ENCODE measurements at regions not wholly inside any gene's neighbourhood (a gene's known extent, or its start where the extent isn't known, plus 50 kb on each side); places are given as distances from the start of the nearest gene placed in this dataset.
"Not testable (repeated sequence)": the region's sequence is repeated elsewhere in the genome, so short reads cannot be mapped to it uniquely, and the experiment has no call there.

- Histone ChIP-seq H3K9ac (ENCODE audit: insufficient read length, low read depth) (no peak overlapping the region), H3K9me3 (ENCODE audit: insufficient read depth, low read length) (no peaks in the 10 kb centered on the region; the same call in 1 of the 2 replicates), H3K36me3 (ENCODE audit: insufficient read depth, insufficient read length, low read length) (no peaks in the 10 kb centered on the region), H3K27me3 (ENCODE audit: insufficient read depth, insufficient read length) (no peaks in the 10 kb centered on the region), H3K4me3 (ENCODE audit: insufficient read length, low read depth) (no peak overlapping the region), H3K4me1 (ENCODE audit: insufficient read depth, insufficient read length) (no peaks in the 10 kb centered on the region)
- DNase-seq (ENCODE audit: low read depth, low spot score) = no peak
- TF ChIP-seq YY1 (IDR thresholded peaks at IDR 0.05; ENCODE audit: insufficient read depth, insufficient read length) (no peak), SUZ12 (IDR thresholded peaks at IDR 0.05; ENCODE audit: extremely low read depth, insufficient read depth, insufficient read length) (no peak), ZNF274 (IDR thresholded peaks at IDR 0.05; ENCODE audit: low read depth, low read length) (no peak)
Observed at GRCh38 chr4:54449999-54450398, 207.8 kb upstream of the KIT start.

- not testable (repeated sequence) for H3K4me1 ChIP-seq (ENCODE audit: insufficient read depth, insufficient read length); H3K27me3 ChIP-seq (ENCODE audit: insufficient read depth, insufficient read length); H3K9me3 ChIP-seq (ENCODE audit: insufficient read depth, low read length); H3K36me3 ChIP-seq (ENCODE audit: insufficient read depth, insufficient read length, low read length); DNase-seq (ENCODE audit: low read depth, low spot score); H3K9ac ChIP-seq (ENCODE audit: insufficient read length, low read depth); H3K4me3 ChIP-seq (ENCODE audit: insufficient read length, low read depth)
Observed at GRCh38 chr4:54466960-54467359, 190.8 kb upstream of the KIT start.

GRCh38 chr4:54473077-54473545 is 184.6 kb upstream of the KIT start:
- Histone ChIP-seq H3K4me3 (ENCODE audit: insufficient read length, low read depth) (no peak overlapping the region), H3K27me3 (ENCODE audit: insufficient read depth, insufficient read length) (no peaks in the 10 kb centered on the region), H3K9ac (ENCODE audit: insufficient read length, low read depth) (no peak overlapping the region), H3K36me3 (ENCODE audit: insufficient read depth, insufficient read length, low read length) (no peaks in the 10 kb centered on the region), H3K9me3 (ENCODE audit: insufficient read depth, low read length) (no peaks in the 10 kb centered on the region; the same call in 1 of the 2 replicates), H3K4me1 (ENCODE audit: insufficient read depth, insufficient read length) (no peaks in the 10 kb centered on the region)
- DNase-seq (ENCODE audit: low read depth, low spot score) = no peak
- no peak for TF ChIP-seq SUZ12 (IDR thresholded peaks at IDR 0.05; ENCODE audit: extremely low read depth, insufficient read depth, insufficient read length)
- no peak for TF ChIP-seq YY1 (IDR thresholded peaks at IDR 0.05; ENCODE audit: insufficient read depth, insufficient read length)

GRCh38 chr4:54473798-54474197 is 184.0 kb upstream of the KIT start:
- no peaks in the 10 kb centered on the region for H3K27me3 ChIP-seq (ENCODE audit: insufficient read depth, insufficient read length)
- no peaks in the 10 kb centered on the region for H3K4me1 ChIP-seq (ENCODE audit: insufficient read depth, insufficient read length)
- no peaks in the 10 kb centered on the region for H3K36me3 ChIP-seq (ENCODE audit: insufficient read depth, insufficient read length, low read length)
- H3K4me3 ChIP-seq (ENCODE audit: insufficient read length, low read depth) = no peak overlapping the region
- no peak for TF ChIP-seq SUZ12 (IDR thresholded peaks at IDR 0.05; ENCODE audit: extremely low read depth, insufficient read depth, insufficient read length)
- TF ChIP-seq ZNF274 (IDR thresholded peaks at IDR 0.05; ENCODE audit: low read depth, low read length) = no peak
- TF ChIP-seq YY1 (IDR thresholded peaks at IDR 0.05; ENCODE audit: insufficient read depth, insufficient read length) = no peak
- no peak for DNase-seq (ENCODE audit: low read depth, low spot score)
- no peaks in the 10 kb centered on the region; the same call in 1 of the 2 replicates for H3K9me3 ChIP-seq (ENCODE audit: insufficient read depth, low read length)
- no peak overlapping the region for H3K9ac ChIP-seq (ENCODE audit: insufficient read length, low read depth)

GRCh38 chr4:54475546-54475945 is 182.2 kb upstream of the KIT start:
- DNase-seq (ENCODE audit: low read depth, low spot score) = no peak
- no peak for TF ChIP-seq ZNF274 (IDR thresholded peaks at IDR 0.05; ENCODE audit: low read depth, low read length)
- no peak for TF ChIP-seq YY1 (IDR thresholded peaks at IDR 0.05; ENCODE audit: insufficient read depth, insufficient read length)
- H3K4me1 ChIP-seq (ENCODE audit: insufficient read depth, insufficient read length) = no peaks in the 10 kb centered on the region
- H3K9ac ChIP-seq (ENCODE audit: insufficient read length, low read depth) = no peak overlapping the region
- no peak overlapping the region for H3K4me3 ChIP-seq (ENCODE audit: insufficient read length, low read depth)
- H3K9me3 ChIP-seq (ENCODE audit: insufficient read depth, low read length) = no peaks in the 10 kb centered on the region
- H3K36me3 ChIP-seq (ENCODE audit: insufficient read depth, insufficient read length, low read length) = no peaks in the 10 kb centered on the region
- no peaks in the 10 kb centered on the region for H3K27me3 ChIP-seq (ENCODE audit: insufficient read depth, insufficient read length)

GRCh38 chr4:54482529-54483200 is 175.1 kb upstream of the KIT start:
- DNase-seq (ENCODE audit: low read depth, low spot score) = no peak
- Histone ChIP-seq H3K36me3 (ENCODE audit: insufficient read depth, insufficient read length, low read length) (no peaks in the 10 kb centered on the region), H3K4me3 (ENCODE audit: insufficient read length, low read depth) (no peak overlapping the region), H3K4me1 (ENCODE audit: insufficient read depth, insufficient read length) (no peaks in the 10 kb centered on the region), H3K9ac (ENCODE audit: insufficient read length, low read depth) (no peak overlapping the region), H3K27me3 (ENCODE audit: insufficient read depth, insufficient read length) (no peaks in the 10 kb centered on the region), H3K9me3 (ENCODE audit: insufficient read depth, low read length) (no peaks in the 10 kb centered on the region)
- TF ChIP-seq SUZ12 (IDR thresholded peaks at IDR 0.05; ENCODE audit: extremely low read depth, insufficient read depth, insufficient read length) = no peak
- TF ChIP-seq ZNF274 (IDR thresholded peaks at IDR 0.05; ENCODE audit: low read depth, low read length) = no peak
- no peak for TF ChIP-seq YY1 (IDR thresholded peaks at IDR 0.05; ENCODE audit: insufficient read depth, insufficient read length)

GRCh38 chr4:54484383-54484782 is 173.4 kb upstream of the KIT start:
- H3K27me3 ChIP-seq (ENCODE audit: insufficient read depth, insufficient read length) = no peaks in the 10 kb centered on the region
- H3K9ac ChIP-seq (ENCODE audit: insufficient read length, low read depth) = no peak overlapping the region
- no peak overlapping the region for H3K4me3 ChIP-seq (ENCODE audit: insufficient read length, low read depth)
- DNase-seq (ENCODE audit: low read depth, low spot score) = no peak
- no peak for TF ChIP-seq ZNF274 (IDR thresholded peaks at IDR 0.05; ENCODE audit: low read depth, low read length)
- TF ChIP-seq YY1 (IDR thresholded peaks at IDR 0.05; ENCODE audit: insufficient read depth, insufficient read length) = no peak
- no peak for TF ChIP-seq SUZ12 (IDR thresholded peaks at IDR 0.05; ENCODE audit: extremely low read depth, insufficient read depth, insufficient read length)
- no peaks in the 10 kb centered on the region for H3K4me1 ChIP-seq (ENCODE audit: insufficient read depth, insufficient read length)
- H3K9me3 ChIP-seq (ENCODE audit: insufficient read depth, low read length) = no peaks in the 10 kb centered on the region
- H3K36me3 ChIP-seq (ENCODE audit: insufficient read depth, insufficient read length, low read length) = no peaks in the 10 kb centered on the region

All from NT2/D1 (cell line).